Heart left ventricle (tissue), 16 donors: ENCODE measurements at regions not wholly inside any gene's neighbourhood (a gene's known extent, or its start where the extent isn't known, plus 50 kb on each side); places are given as distances from the start of the nearest gene placed in this dataset.

Source experiments
- ATAC-seq, 4 donors: fragments of 200-7000 bp; cut with Tn5 transposase; one replicate each; pipeline ENCODE4 v1.9.1; 2020 to 2022; ENCODE audit warnings: moderate library complexity in 4 of 4, mild to moderate bottlenecking in 3 of 4, moderate number of reproducible peaks in 1 of 4
- DNase-seq, 5 donors: peaks; one replicate each; pipeline ENCODE4 v3.0.0-alpha.2; 2020
- H3K27ac ChIP-seq, 12 donors: fragments of 200-600 bp; sonication (generic) in 4 of 12; one replicate each; pipeline versions ENCODE4 v1.5.0 to v1.8.0; 2016 to 2022; ENCODE audit warnings: mild to moderate bottlenecking in 2 of 12
- H3K27me3 ChIP-seq, 9 donors: fragments of 200-600 bp; sonication (generic) in 2 of 9; one replicate each; pipeline versions ENCODE4 v1.5.1 to v1.8.0; 2016 to 2022; ENCODE audit warnings: mild to moderate bottlenecking in 3 of 9
- H3K36me3 ChIP-seq, 9 donors: fragments of 200-600 bp; sonication (generic) in 2 of 9; one replicate each; pipeline versions ENCODE4 v1.5.0 to v1.8.0; 2018 to 2022; ENCODE audit warnings: mild to moderate bottlenecking in 2 of 9
- H3K4me1 ChIP-seq, 12 donors: fragments of 200-600 bp; sonication (generic) in 4 of 12; one replicate each; pipeline versions ENCODE4 v1.5.0 to v1.8.0; 2016 to 2022; ENCODE audit warnings: mild to moderate bottlenecking in 3 of 12
- H3K4me3 ChIP-seq, 12 donors: fragments of 200-600 bp; sonication (generic) in 4 of 12; one replicate each; pipeline versions ENCODE4 v1.5.0 to v1.8.0; 2017 to 2022; ENCODE audit warnings: mild to moderate bottlenecking in 9 of 12, moderate library complexity in 4 of 12
- H3K9me3 ChIP-seq, 12 donors: fragments of 200-600 bp; sonication (generic) in 4 of 12; one replicate each; pipeline versions ENCODE4 v1.5.0 to v1.8.0; 2016 to 2022; ENCODE audit warnings: mild to moderate bottlenecking in 1 of 12
- CTCF ChIP-seq, 12 donors: fragments of 200-600 bp; sonication (generic) in 4 of 12; IDR thresholded peaks; one replicate each; pipeline versions ENCODE4 v1.5.0 to v1.8.0; 2018 to 2022; ENCODE audit warnings: antibody characterized with exemption in 12 of 12, mild to moderate bottlenecking in 5 of 12
- POLR2A ChIP-seq, 2 donors: fragments of 450-650 bp; IDR thresholded peaks; one replicate each; pipeline ENCODE4 v1.6.1; 2017; ENCODE audit warnings: antibody characterized with exemption in 2 of 2, mild to moderate bottlenecking in 2 of 2, moderate library complexity in 2 of 2
- WGBS, 4 donors: extraction: QIAGEN DNeasy Blood & Tissue Kit in 2 of 4; methylation state at CpG; one replicate each; pipeline versions ENCODE4 v1.1.5 to v1.1.7; 2013 to 2018; 5-methylcytosine and 5-hydroxymethylcytosine counted together
- intact Hi-C, 10 donors: fragments of 100-400 bp; cut with DNase I; formaldehyde crosslinking; loops; one replicate each; pipeline versions ENCODE4 v1.11.1 to v1.14.2; 2022
- donor health status: ischemic (EF 13 %, LVEDD 7.1; RV severe dilation, severe dysfunction).
- donor health status: healthy with polysubstance abuse.
- donor health status: DM: no; HTN: yes; CAD: no.
- donor health status: DM: no; HTN: no; CAD: no.
- donor health status: ischemic (EF 25% LVEDD 6.9; RV normal size, moderate dysfunction).
- donor health status: ischemic (EF 25% LVEDD 5.7; RV mildly dilated, moderate dysfunction).
- donor health status: healthy.
- donor health status: DM: yes; HTN: yes; CAD: no.
- donor health status: ischemic (EF 35%, LVEDD 5.7; RV mildly dilated, moderate dysfunction).
- donor health status: nonischemic (EF 11% LVEDD 7.7; RV severe dilation, severe dysfunction).
- donor health status: DM: yes; HTN: yes; CAD: no.
- donor health status: PGD.
- donor health status: ischemic (EF 29% LVEDD 5.4; RV normal size, mild dysfunction).
- donor health status: nonischemic (EF 23%, LVEDD 6.1; RV moderate dilation, normal function).

- H3K27ac ChIP-seq, result no peak overlapping the region
- H3K36me3 ChIP-seq, result no peaks in the 10 kb centered on the region
- peaks cover 0 to 9% (median 0%) of the 10 kb centered on the region in 9 donors for H3K27me3 ChIP-seq
- ATAC-seq (no peak), DNase-seq (no peak)
- no peak overlapping the region for H3K4me3 ChIP-seq
- TF ChIP-seq CTCF (IDR thresholded peaks at IDR 0.05), result no peak
- no peak for TF ChIP-seq POLR2A (IDR thresholded peaks at IDR 0.05)
- H3K9me3 ChIP-seq, result peaks cover 0 to 11% (median 1%) of the 10 kb centered on the region in 12 donors
- WGBS, 4 donors, result 83 to 92% (median 90%) methylated on average over 13 to 17 of the region's 17 CpGs
- peaks cover 0 to 4% (median 0%) of the 10 kb centered on the region in 12 donors for H3K4me1 ChIP-seq
- intact Hi-C loops, result loop anchor here in 1 of 10 donors (5.0 kb wide), 1 partner anchor 614 kb away; no protein-coding TSS in a partner anchor
These were observed 178.2 kb upstream of the CST7 start for GRCh38 chr20:24770628-24771541.

GRCh38 chr20:24771542-24772061 is 177.5 kb upstream of the CST7 start:
- 46 to 54% (median 46%) methylated on average over 9 of the region's 9 CpGs for WGBS, 4 donors
- Histone ChIP-seq H3K9me3 (peaks cover 0 to 12% (median 1%) of the 10 kb centered on the region in 12 donors), H3K4me1 (peaks cover 0 to 4% (median 0%) of the 10 kb centered on the region in 12 donors), H3K27ac (no peak overlapping the region), H3K27me3 (peaks cover 0 to 9% (median 0%) of the 10 kb centered on the region in 9 donors), H3K4me3 (no peak overlapping the region), H3K36me3 (no peaks in the 10 kb centered on the region)
- TF ChIP-seq POLR2A (IDR thresholded peaks at IDR 0.05), result no peak
- TF ChIP-seq CTCF (IDR thresholded peaks at IDR 0.05), result no peak
- DNase-seq, result no peak
- intact Hi-C loops, result loop anchor here in 1 of 10 donors (5.0 kb wide), 1 partner anchor 614 kb away; no protein-coding TSS in a partner anchor
- ATAC-seq, result no peak

- H3K9me3 ChIP-seq, result peaks cover 0 to 12% (median 1%) of the 10 kb centered on the region in 12 donors
- H3K36me3 ChIP-seq, result no peaks in the 10 kb centered on the region
- no peak overlapping the region for H3K4me3 ChIP-seq
- DNase-seq (no peak), ATAC-seq (no peak)
- H3K4me1 ChIP-seq, result peaks cover 0 to 4% (median 0%) of the 10 kb centered on the region in 12 donors
- H3K27me3 ChIP-seq, result peaks cover 0 to 9% (median 0%) of the 10 kb centered on the region in 9 donors
- WGBS, 4 donors, result 76 to 83% (median 78%) methylated on average over 10 of the region's 10 CpGs
- TF ChIP-seq CTCF (IDR thresholded peaks at IDR 0.05) (no peak), POLR2A (IDR thresholded peaks at IDR 0.05) (no peak)
- intact Hi-C loops, result loop anchor here in 1 of 10 donors (5.0 kb wide), 1 partner anchor 615 kb away; no protein-coding TSS in a partner anchor
- no peak overlapping the region for H3K27ac ChIP-seq
These were observed 176.4 kb upstream of the CST7 start for GRCh38 chr20:24772667-24773066.

- DNase-seq (no peak), ATAC-seq (no peak)
- intact Hi-C loops, result loop anchor here in 1 of 10 donors (5.0 kb wide), 1 partner anchor 616 kb away; no protein-coding TSS in a partner anchor
- 78 to 82% (median 80%) methylated on average over 5 of the region's 5 CpGs for WGBS, 4 donors
- Histone ChIP-seq H3K27ac (no peak overlapping the region), H3K36me3 (no peaks in the 10 kb centered on the region), H3K4me1 (peaks cover 0 to 4% (median 0%) of the 10 kb centered on the region in 12 donors), H3K27me3 (peaks cover 0 to 9% (median 0%) of the 10 kb centered on the region in 9 donors), H3K9me3 (peaks cover 0 to 12% (median 1%) of the 10 kb centered on the region in 12 donors), H3K4me3 (no peak overlapping the region)
- TF ChIP-seq POLR2A (IDR thresholded peaks at IDR 0.05) (no peak), CTCF (IDR thresholded peaks at IDR 0.05) (no peak)
These were observed 175.9 kb upstream of the CST7 start for GRCh38 chr20:24773168-24773567.
